NCI-H2196 (cell line): ENCODE measurements at regions not wholly inside any gene's neighbourhood (a gene's known extent, or its start where the extent isn't known, plus 50 kb on each side); places are given as distances from the start of the nearest gene placed in this dataset.

Experiments used
- DNase-seq: peaks from one replicate; lab custom pipeline; 2025; ENCODE audit not compliant: unreplicated experiment; lab: John Stamatoyannopoulos, UW

DNA sequence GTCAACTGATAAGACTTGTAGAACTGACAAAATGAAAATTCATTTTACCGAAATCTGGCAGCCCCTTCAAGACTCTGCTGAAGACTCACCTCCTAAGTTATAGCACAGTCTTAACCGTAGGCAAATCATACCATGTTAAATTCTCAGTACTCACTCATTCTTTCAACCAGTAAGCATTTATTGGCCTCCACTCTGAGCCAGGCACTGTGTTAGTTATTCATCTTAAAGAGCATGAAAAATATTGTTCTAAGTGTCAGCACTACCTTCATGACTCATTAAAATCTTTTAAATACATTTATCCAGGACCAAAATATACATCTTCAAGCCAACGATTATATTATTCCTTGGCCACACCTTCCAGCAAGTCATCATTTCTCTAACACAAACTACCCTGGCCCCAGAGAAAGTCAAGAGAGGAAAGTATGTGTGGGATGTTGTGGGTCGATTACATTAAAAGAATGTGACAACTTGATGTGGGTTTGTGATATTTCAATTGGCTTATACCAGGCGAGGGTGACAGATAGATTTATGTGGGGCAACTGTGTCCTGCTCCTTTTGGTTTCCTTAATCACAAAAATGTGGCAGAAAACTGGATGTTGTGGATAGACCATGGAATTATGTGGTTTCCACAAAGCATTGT is 55.0 kb downstream of the TMEM30B start:
- DNase-seq = no peak

GRCh38 chr14:61225344-61225743 is 55.8 kb downstream of the TMEM30B start:
- no peak for DNase-seq

- DNase-seq = no peak
These were observed 57.6 kb downstream of the TMEM30B start for GRCh38 chr14:61223552-61223951.

DNA sequence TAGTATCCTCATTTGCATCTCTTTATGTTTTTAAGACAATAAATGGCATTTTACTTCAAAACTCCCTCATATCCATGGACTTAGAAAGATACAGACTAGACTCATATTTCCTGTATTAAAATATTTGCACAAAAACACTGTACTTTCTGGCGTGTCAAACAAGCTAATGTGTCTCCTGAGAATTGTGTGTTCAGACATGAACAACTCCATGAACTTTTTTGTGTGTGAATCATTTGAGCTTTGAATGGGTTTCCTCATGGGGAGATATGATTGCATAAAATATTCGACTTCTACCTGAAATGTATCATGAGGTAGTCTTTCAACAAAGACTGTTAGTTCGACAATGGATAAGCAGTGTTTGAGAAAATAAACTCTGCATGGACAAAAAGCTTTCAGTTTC is 58.8 kb downstream of the TMEM30B start:
- DNase-seq = no peak

DNA sequence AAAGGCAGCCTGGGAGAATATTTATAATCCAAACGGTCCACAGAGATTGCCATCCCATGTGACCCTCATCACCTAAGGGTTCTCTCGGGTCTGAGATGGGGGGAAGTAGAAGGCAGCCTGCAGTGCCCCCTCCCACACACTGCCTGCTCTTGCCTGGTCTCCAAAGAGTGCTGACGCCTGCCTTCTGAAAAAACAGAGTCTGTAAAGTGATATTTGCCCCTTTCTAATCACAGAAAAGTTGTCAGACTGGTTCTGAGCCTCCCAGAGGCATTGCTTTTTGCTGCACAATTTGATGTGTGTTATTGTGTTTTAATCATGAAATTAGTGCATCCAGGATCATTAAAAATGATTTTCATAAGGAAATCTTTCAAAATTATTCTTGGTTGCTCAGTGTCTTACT is 59.2 kb downstream of the TMEM30B start:
- peak; percentile 17 for DNase-seq

- DNase-seq = no peak
These were observed 61.5 kb downstream of the TMEM30B start for GRCh38 chr14:61219673-61220072.

GRCh38 chr14:61219256-61219655 is 61.9 kb downstream of the TMEM30B start:
- DNase-seq = no peak

DNA sequence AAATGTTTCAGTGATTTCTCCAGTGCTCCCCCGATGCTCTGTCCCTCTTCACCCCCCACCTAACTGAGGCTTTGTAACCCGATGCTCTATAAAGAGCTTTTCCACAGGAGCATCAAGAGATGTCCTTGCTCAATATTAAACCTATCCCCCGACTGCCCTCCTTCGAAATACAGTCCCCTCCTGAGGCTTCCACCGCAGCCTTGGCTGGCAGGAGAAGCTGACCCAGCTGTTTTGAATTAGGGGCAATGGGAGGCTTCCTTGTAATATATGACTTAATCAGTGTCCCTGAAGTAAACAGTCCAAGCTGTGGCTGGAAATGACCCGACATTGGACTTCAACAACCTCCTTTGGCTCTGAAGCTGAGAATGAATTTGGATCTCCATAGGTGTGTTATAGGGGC is 62.4 kb downstream of the TMEM30B start:
- DNase-seq = no peak

DNA sequence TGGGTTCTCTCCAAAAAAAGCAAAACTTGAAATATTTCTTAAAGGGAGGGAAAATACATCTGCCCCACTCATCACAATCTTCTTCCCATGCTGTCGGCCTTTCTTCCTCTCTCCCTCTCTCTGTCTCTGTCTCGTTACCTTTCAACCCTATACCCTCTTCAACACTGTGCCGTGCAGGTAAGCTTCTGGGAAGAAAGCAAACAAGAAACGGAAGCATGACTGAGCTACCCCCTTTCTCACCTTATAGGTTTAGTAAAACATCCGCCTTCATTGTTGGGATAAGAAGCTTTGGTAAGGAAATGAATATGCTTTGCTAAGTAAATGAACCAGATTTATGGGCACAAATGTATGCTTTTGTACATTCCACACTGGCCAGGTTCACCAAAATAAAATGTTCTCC is 63.0 kb downstream of the TMEM30B start:
- no peak for DNase-seq

- DNase-seq = no peak
These were observed 63.6 kb downstream of the TMEM30B start for GRCh38 chr14:61217516-61217915.

DNA sequence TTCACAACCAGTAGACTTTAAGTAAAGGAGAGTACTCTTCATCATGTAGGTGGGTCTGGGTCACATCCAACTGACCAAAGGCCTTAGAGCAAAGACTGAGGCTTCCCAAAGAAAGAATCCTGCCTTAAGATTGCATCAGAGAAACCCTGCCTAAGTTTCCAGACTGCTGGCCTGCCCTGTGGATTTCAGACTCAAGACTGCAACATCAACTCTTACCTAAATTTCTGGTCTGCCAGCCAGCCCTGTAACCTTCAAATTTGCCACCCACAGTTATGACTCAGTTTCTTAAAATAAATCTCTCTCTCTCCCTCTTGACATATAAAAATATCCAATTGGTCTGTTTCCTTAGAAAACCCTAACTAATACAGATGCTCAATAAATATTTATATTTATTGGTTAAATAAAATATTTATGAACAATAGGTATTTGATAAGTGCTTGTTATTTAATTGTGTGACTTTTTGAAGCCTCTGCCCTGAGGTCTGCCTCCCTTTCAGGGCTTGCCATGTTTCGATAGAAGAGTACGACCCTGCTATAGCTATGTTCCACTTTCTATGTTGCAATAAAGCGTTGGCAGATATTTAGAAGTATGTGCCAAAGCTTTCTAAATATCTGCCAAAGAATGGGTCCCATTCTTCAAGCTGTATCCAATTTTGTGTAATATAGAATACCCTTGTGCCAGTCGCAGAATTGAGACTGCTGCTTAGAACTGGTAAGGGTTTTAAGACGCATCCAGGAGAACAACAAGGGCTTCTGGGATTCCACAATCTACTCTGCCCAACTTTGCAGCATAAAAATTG is 65.7 kb downstream of the TMEM30B start:
- DNase-seq = no peak

- no peak for DNase-seq
These were observed 67.2 kb downstream of the TMEM30B start for GRCh38 chr14:61213920-61214319.

- no peak for DNase-seq
These were observed 67.9 kb downstream of the TMEM30B start for GRCh38 chr14:61213191-61213621.

DNA sequence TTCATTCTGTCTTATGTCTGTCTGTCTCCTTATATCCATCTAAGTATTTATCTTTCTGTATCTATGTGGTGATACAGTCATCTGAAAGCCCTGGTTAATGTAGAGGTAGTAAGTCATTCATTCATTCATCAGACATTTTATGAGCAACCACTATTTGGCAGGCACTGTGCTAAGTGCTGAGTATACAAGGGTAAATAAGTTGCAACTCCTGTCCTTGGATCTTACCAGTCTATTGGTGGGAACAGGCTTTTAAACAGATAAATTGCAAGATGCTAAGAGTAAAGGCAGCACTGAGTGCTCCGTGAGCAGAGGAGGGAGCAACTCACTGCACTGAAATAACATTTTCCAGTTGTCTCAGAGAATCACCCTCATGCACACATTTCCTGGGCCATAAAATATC is 68.6 kb downstream of the TMEM30B start:
- DNase-seq = no peak

DNA sequence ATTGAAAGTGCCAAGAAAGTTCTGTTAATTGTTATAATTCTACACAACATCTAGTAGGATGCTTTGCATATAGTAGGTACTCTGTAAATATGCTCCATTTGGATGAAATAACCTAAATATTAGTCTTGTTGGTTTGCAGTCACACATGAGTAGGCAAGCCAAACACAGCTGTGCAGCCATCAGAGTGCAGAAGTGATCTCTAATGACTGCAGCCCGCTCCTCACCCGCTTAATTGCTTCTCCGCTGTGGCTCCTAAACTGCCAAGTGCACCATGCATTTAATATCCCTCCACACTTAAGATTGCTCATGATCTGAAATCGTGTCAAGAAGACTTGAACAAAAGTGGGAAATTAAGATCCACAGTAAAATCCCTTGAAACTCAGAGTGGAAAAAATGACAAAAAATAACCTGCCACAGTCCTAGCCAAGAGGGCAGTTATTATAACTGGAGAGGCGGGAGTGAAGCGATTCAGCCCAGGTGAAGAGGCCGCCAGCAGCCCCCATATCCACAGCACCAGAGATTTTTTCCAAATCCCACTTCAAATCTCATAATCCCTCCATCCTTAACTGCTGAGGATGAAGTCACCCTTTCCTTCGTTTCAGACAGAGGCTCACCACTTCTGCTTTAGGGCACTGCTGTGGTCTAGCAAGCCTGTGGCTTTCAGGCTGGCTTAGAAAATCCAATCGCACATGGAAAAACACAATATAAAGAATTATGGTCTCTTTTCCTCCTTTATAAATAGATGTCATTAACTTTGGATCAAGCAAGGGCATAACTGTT is 69.5 kb downstream of the TMEM30B start:
- DNase-seq = peak; percentile 45

DNA sequence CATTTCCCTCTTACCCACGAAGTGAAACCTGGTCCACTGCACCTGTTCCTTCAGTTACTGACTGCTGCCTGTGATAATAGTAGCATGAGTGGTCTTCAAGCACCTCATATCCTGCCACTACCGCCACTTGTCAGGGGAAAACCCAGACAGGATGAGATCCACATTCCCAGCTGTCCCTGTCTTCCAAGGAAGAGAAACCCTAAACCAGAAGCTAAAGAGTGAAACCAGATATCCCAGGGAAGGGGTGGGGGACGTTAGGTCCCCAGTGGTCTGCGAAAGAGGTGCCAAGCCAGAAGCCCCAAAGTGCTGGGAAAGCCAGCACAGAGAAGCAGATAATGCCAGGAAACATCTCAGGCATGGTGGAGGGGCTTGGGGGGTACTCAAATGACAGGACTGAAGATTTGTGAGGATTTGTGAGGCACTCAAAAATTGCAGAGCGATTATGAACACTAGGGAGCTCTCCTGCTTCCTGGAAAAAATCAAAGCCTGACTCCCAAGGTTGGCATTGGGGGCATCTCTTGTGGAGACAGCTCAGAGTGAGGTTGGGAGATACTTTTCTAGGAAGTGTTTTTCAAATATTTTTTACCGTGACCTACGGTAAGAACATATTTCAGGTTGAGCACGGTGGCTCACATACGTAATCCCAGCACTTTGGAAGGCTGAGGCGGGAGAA is 77.9 kb downstream of the TMEM30B start:
- peak; percentile 26 for DNase-seq

- DNase-seq = no peak
These were observed 79.0 kb downstream of the TMEM30B start for GRCh38 chr14:61202124-61202523.

DNA sequence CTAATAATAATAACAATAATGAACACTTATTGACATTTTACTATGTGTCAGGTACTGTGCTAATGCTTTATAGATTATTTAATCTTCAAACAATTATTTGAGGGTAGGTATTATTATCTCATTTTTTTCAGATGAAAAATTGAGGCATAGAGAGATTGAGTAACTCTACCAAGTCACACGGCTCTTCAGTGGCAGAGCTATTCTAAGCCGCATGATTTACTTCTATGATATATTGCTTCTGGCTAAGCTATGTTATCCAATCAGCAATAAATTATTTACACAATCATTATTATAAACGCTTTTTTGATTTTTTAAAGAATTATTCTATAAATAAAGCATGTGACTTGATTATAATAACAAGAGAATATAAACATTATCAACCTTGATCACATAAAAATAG is 80.0 kb downstream of the TMEM30B start:
- no peak for DNase-seq

DNA sequence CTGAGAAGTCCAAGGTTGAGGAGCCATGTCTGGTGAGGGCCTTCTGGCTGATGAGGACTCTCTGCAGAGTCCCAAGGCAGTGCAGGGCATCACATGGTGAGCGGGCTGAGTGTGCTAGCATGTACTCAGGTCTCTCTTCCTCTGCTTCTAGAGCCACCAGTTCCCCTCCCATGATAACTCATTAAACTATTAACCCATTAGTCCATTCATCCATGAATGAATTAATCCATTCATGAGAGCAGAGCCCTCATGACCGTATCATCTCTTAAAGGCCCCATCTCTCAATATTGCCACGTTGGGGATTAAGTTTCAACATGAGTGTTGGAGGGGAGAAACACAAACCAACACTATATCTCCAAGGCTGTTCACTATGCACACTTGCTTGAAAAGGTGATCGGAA is 83.7 kb downstream of the TMEM30B start:
- DNase-seq = no peak

DNA sequence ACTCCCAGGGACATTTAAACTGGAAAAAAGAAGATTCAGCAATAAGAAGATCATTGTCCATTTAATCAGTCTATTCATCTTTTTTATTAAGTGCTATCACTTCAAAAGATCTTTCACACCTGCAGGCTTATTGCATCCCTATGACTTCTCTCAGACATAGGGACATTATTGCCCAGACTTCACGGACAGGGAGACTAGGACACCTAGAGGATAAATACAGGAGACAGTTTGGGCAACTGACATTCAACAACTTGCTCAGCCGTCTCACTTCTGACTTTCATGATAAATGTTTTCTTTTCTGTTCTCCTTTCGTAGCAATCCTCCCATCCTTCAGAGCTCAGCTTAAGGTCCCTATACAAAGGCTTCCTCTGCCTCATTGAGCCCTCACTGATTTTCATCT is 84.3 kb downstream of the TMEM30B start:
- DNase-seq = peak; percentile 45

GRCh38 chr14:61196034-61196433 is 85.1 kb downstream of the TMEM30B start:
- no peak for DNase-seq
